ENCODE measurements at regions not wholly inside any gene's neighbourhood (a gene's known extent, or its start where the extent isn't known, plus 50 kb on each side); places are given as distances from the start of the nearest gene placed in this dataset.
"Not testable (repeated sequence)": the region's sequence is repeated elsewhere in the genome, so short reads cannot be mapped to it uniquely, and the experiment has no call there.

- H3K36me3 ChIP-seq (ENCODE audit: insufficient read depth, low read depth, low read length), result no peaks in the 10 kb centered on the region
- H3K9ac ChIP-seq (ENCODE audit: low read depth, low read length), result no peak overlapping the region
- no peak overlapping the region for H3K4me3 ChIP-seq (ENCODE audit: low read length)
- no peak overlapping the region for H3K27ac ChIP-seq (ENCODE audit: low read length)
- peaks cover 4% of the 10 kb centered on the region; the same call in 1 of the 2 replicates for H3K9me3 ChIP-seq (ENCODE audit: insufficient read depth, low read depth, low read length)
- no peaks in the 10 kb centered on the region for H3K27me3 ChIP-seq (ENCODE audit: insufficient read depth, low read length)
- H3K4me1 ChIP-seq (ENCODE audit: insufficient read depth, low read length), result no peaks in the 10 kb centered on the region
These were observed 1569.8 kb downstream of the REEP3 start for GRCh38 chr10:65090991-65091390.

DNA sequence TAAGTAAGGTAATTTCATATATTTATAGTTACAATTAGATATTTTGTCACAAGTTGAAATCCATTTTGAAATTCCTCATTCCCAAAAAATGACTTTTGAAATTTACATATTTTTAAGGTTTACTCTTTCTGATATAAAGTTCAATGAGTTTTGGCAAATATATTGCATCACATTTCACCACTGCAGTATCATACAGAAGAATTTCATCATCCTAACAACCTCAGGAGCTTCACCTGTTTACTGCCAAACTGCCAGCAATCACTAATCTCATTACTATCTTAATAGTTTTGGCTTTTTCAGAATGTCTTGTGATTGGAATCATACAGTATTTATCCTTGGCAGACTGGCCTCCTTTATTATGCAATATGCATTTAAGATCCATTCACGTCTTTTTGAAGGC is 1578.9 kb downstream of the REEP3 start:
- Histone ChIP-seq H3K36me3 (ENCODE audit: insufficient read depth, low read depth, low read length) (no peaks in the 10 kb centered on the region), H3K4me1 (ENCODE audit: insufficient read depth, low read length) (no peaks in the 10 kb centered on the region), H3K27ac (ENCODE audit: low read length) (no peak overlapping the region), H3K9me3 (ENCODE audit: insufficient read depth, low read depth, low read length) (peaks cover 6% of the 10 kb centered on the region; the same call in 1 of the 2 replicates), H3K27me3 (ENCODE audit: insufficient read depth, low read length) (no peaks in the 10 kb centered on the region), H3K9ac (ENCODE audit: low read depth, low read length) (no peak overlapping the region), H3K4me3 (ENCODE audit: low read length) (no peak overlapping the region)

- H3K4me1 ChIP-seq (ENCODE audit: insufficient read depth, low read length); H3K4me3 ChIP-seq (ENCODE audit: low read length); H3K27me3 ChIP-seq (ENCODE audit: insufficient read depth, low read length); H3K9me3 ChIP-seq (ENCODE audit: insufficient read depth, low read depth, low read length); H3K9ac ChIP-seq (ENCODE audit: low read depth, low read length); H3K36me3 ChIP-seq (ENCODE audit: insufficient read depth, low read depth, low read length); H3K27ac ChIP-seq (ENCODE audit: low read length): not testable (repeated sequence)
These were observed 1579.7 kb downstream of the REEP3 start for GRCh38 chr10:65100881-65101280.

DNA sequence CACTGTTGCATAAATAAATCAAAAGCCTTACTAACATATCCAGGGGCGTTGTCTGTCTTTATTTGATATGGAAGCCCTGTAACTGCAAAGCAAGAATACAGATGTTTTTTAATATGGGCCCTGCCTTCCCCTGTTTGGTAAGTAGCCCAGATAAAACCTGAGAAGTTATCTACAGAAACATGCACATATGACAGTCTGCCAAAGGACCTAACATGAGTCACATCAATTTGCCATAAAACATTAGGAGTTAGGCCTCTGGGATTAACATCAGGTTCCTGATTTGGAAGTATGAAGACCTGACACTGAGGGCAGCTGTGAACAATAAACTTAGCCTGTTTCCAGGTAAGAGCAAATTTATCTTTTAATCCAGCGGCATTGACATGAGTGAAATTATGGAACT is 1588.8 kb downstream of the REEP3 start:
- no peaks in the 10 kb centered on the region for H3K4me1 ChIP-seq (ENCODE audit: insufficient read depth, low read length)
- no peak overlapping the region for H3K4me3 ChIP-seq (ENCODE audit: low read length)
- no peak overlapping the region for H3K27ac ChIP-seq (ENCODE audit: low read length)
- H3K36me3 ChIP-seq (ENCODE audit: insufficient read depth, low read depth, low read length), result no peaks in the 10 kb centered on the region
- H3K27me3 ChIP-seq (ENCODE audit: insufficient read depth, low read length), result no peaks in the 10 kb centered on the region
- no peaks in the 10 kb centered on the region; the same call in 1 of the 2 replicates for H3K9me3 ChIP-seq (ENCODE audit: insufficient read depth, low read depth, low read length)
- H3K9ac ChIP-seq (ENCODE audit: low read depth, low read length), result no peak overlapping the region

DNA sequence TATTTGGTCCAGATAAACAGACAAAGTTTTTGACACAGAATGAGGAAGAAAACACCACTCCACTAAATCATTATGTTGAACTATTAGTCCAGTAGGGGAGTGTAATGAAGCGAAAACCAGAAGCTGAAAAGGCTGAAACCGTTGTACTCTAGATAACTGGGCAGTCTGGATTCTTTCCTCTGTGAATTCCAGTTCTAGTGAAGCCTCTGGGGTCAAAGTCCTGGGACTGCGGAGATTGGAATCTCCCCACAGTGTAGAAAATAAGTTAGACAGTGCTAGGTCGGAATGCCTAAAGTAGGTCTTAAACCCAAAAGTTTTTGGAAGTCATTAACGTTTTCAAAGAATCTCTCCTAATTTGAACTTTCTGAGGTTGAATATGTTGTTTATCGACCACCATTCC is 1589.9 kb downstream of the REEP3 start:
- H3K27ac ChIP-seq (ENCODE audit: low read length); H3K27me3 ChIP-seq (ENCODE audit: insufficient read depth, low read length); H3K9ac ChIP-seq (ENCODE audit: low read depth, low read length); H3K36me3 ChIP-seq (ENCODE audit: insufficient read depth, low read depth, low read length); H3K4me1 ChIP-seq (ENCODE audit: insufficient read depth, low read length); H3K4me3 ChIP-seq (ENCODE audit: low read length); H3K9me3 ChIP-seq (ENCODE audit: insufficient read depth, low read depth, low read length): not testable (repeated sequence)

DNA sequence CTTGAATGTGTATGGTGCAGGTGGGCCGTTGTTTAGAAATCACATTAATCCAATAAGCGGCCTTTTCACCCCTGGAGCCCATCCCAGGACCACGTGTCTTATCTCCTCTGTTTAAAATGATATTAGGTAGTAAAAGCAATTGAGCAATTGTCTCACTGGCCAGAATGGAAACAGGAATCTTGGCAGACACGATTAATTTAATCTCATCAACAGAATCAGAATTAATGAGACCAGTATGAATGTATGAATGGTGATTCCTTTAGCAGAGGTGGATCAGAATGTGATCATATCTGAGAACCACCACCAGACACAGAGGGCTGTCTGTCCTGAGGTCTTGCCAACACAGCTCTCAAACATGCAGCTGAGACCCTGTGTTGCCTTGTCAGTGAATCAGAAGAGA is 1591.4 kb downstream of the REEP3 start:
- Histone ChIP-seq H3K4me3 (ENCODE audit: low read length) (no peak overlapping the region), H3K27ac (ENCODE audit: low read length) (no peak overlapping the region), H3K9me3 (ENCODE audit: insufficient read depth, low read depth, low read length) (no peaks in the 10 kb centered on the region), H3K4me1 (ENCODE audit: insufficient read depth, low read length) (no peaks in the 10 kb centered on the region), H3K27me3 (ENCODE audit: insufficient read depth, low read length) (no peaks in the 10 kb centered on the region), H3K36me3 (ENCODE audit: insufficient read depth, low read depth, low read length) (no peaks in the 10 kb centered on the region), H3K9ac (ENCODE audit: low read depth, low read length) (no peak overlapping the region)

GRCh38 chr10:65123120-65123519 is 1601.9 kb downstream of the REEP3 start:
- Histone ChIP-seq H3K9me3 (ENCODE audit: insufficient read depth, low read depth, low read length) (no peaks in the 10 kb centered on the region), H3K4me3 (ENCODE audit: low read length) (no peak overlapping the region), H3K27me3 (ENCODE audit: insufficient read depth, low read length) (no peaks in the 10 kb centered on the region), H3K36me3 (ENCODE audit: insufficient read depth, low read depth, low read length) (no peaks in the 10 kb centered on the region), H3K9ac (ENCODE audit: low read depth, low read length) (no peak overlapping the region), H3K27ac (ENCODE audit: low read length) (no peak overlapping the region), H3K4me1 (ENCODE audit: insufficient read depth, low read length) (no peaks in the 10 kb centered on the region)

- Histone ChIP-seq H3K36me3 (ENCODE audit: insufficient read depth, low read depth, low read length) (no peaks in the 10 kb centered on the region), H3K4me3 (ENCODE audit: low read length) (no peak overlapping the region), H3K4me1 (ENCODE audit: insufficient read depth, low read length) (no peaks in the 10 kb centered on the region), H3K9me3 (ENCODE audit: insufficient read depth, low read depth, low read length) (no peaks in the 10 kb centered on the region), H3K27me3 (ENCODE audit: insufficient read depth, low read length) (no peaks in the 10 kb centered on the region), H3K9ac (ENCODE audit: low read depth, low read length) (no peak overlapping the region), H3K27ac (ENCODE audit: low read length) (no peak overlapping the region)
These were observed 1604.0 kb downstream of the REEP3 start for GRCh38 chr10:65125212-65125611.

- Histone ChIP-seq H3K4me1 (ENCODE audit: insufficient read depth, low read length) (no peaks in the 10 kb centered on the region), H3K9me3 (ENCODE audit: insufficient read depth, low read depth, low read length) (no peaks in the 10 kb centered on the region), H3K9ac (ENCODE audit: low read depth, low read length) (no peak overlapping the region), H3K27ac (ENCODE audit: low read length) (no peak overlapping the region), H3K36me3 (ENCODE audit: insufficient read depth, low read depth, low read length) (no peaks in the 10 kb centered on the region), H3K27me3 (ENCODE audit: insufficient read depth, low read length) (no peaks in the 10 kb centered on the region), H3K4me3 (ENCODE audit: low read length) (no peak overlapping the region)
These were observed 1605.1 kb downstream of the REEP3 start for GRCh38 chr10:65126288-65126687.

DNA sequence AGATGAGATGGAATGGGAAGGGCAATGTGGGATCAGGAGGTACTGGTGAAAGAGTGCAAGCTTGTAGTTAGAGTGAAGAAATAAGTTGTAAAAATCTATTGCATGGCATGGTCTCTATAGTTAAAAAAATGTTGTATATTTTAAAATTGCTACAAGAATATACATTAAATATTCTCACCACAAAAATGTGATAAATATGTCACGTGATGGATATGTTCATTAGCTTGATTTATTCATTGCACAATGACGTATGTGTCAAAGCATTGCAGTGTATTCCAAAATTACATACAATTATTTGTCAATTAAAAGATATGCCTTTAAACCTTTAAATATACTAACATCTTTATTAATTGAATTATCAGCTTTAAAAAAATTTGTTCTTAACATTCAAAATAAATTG is 1607.1 kb downstream of the REEP3 start:
- H3K9ac ChIP-seq (ENCODE audit: low read depth, low read length), result no peak overlapping the region
- no peaks in the 10 kb centered on the region for H3K4me1 ChIP-seq (ENCODE audit: insufficient read depth, low read length)
- H3K27ac ChIP-seq (ENCODE audit: low read length), result no peak overlapping the region
- no peaks in the 10 kb centered on the region for H3K9me3 ChIP-seq (ENCODE audit: insufficient read depth, low read depth, low read length)
- no peak overlapping the region for H3K4me3 ChIP-seq (ENCODE audit: low read length)
- no peaks in the 10 kb centered on the region for H3K27me3 ChIP-seq (ENCODE audit: insufficient read depth, low read length)
- no peaks in the 10 kb centered on the region for H3K36me3 ChIP-seq (ENCODE audit: insufficient read depth, low read depth, low read length)

- no peaks in the 10 kb centered on the region for H3K9me3 ChIP-seq (ENCODE audit: insufficient read depth, low read depth, low read length)
- no peak overlapping the region for H3K27ac ChIP-seq (ENCODE audit: low read length)
- no peaks in the 10 kb centered on the region for H3K4me1 ChIP-seq (ENCODE audit: insufficient read depth, low read length)
- no peak overlapping the region for H3K9ac ChIP-seq (ENCODE audit: low read depth, low read length)
- H3K36me3 ChIP-seq (ENCODE audit: insufficient read depth, low read depth, low read length), result no peaks in the 10 kb centered on the region
- H3K4me3 ChIP-seq (ENCODE audit: low read length), result no peak overlapping the region
- no peaks in the 10 kb centered on the region for H3K27me3 ChIP-seq (ENCODE audit: insufficient read depth, low read length)
These were observed 1609.1 kb downstream of the REEP3 start for GRCh38 chr10:65130162-65130758.

DNA sequence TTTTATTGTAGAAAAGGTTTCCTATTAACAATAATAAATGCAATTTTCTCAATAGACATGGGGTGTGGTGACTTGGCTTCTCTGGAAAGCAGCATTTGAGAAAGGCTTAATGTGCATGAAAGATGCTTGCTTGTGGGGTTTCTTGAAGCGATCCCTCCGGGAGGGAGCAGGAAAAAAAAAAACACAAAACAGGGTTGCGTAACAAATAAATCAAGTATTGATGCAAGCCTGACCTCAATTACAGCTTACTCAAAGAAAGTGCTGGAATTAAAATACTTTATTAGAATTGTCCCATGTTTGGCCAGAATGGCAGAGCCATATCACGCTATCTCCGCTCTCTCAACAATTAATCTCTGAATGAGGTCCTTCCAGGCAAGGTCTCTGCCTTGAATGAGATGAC is 1612.5 kb downstream of the REEP3 start:
- H3K9ac ChIP-seq (ENCODE audit: low read depth, low read length), result no peak overlapping the region
- no peaks in the 10 kb centered on the region for H3K36me3 ChIP-seq (ENCODE audit: insufficient read depth, low read depth, low read length)
- H3K4me1 ChIP-seq (ENCODE audit: insufficient read depth, low read length), result no peaks in the 10 kb centered on the region
- no peak overlapping the region for H3K4me3 ChIP-seq (ENCODE audit: low read length)
- H3K27ac ChIP-seq (ENCODE audit: low read length), result no peak overlapping the region
- no peaks in the 10 kb centered on the region for H3K9me3 ChIP-seq (ENCODE audit: insufficient read depth, low read depth, low read length)
- H3K27me3 ChIP-seq (ENCODE audit: insufficient read depth, low read length), result no peaks in the 10 kb centered on the region

- Histone ChIP-seq H3K9me3 (ENCODE audit: insufficient read depth, low read depth, low read length) (no peaks in the 10 kb centered on the region), H3K27ac (ENCODE audit: low read length) (no peak overlapping the region), H3K36me3 (ENCODE audit: insufficient read depth, low read depth, low read length) (no peaks in the 10 kb centered on the region), H3K4me1 (ENCODE audit: insufficient read depth, low read length) (no peaks in the 10 kb centered on the region), H3K4me3 (ENCODE audit: low read length) (no peak overlapping the region), H3K27me3 (ENCODE audit: insufficient read depth, low read length) (no peaks in the 10 kb centered on the region), H3K9ac (ENCODE audit: low read depth, low read length) (no peak overlapping the region)
These were observed 1614.3 kb downstream of the REEP3 start for GRCh38 chr10:65135508-65135907.

All from iPS-20b (cell line).